ENCODE measurements at regions not wholly inside any gene's neighbourhood (a gene's known extent, or its start where the extent isn't known, plus 50 kb on each side); places are given as distances from the start of the nearest gene placed in this dataset.

DNA sequence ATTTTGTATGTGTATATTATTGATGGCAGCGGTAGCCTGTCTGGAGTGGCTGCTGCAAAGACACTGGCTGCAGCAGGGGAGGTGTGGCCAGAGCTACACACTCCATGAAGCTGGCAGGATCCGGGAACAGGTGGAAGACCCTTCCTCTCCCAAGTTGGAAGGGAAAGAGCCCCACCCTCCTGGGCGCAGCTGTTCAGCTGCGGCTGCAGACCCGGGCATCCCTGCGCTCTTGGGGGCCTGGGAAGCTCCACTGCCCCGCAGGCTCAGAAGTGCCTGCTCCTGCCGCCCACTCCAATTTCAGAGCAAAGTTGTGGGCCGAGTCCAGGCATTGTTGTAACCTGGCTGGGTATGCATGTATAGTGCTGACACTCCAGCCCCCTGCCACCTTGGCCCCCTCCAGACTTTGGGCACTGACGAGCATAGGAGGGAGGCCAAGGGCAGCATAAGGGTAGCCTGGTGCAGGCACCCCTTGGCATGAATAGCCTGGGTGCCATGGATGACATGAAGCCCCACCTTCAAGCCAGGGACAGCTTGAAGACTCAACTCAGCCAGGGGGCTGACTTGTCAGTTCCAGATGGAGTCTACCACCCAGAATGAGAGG is 90.7 kb upstream of the TMEM168 start:
- DNase-seq, result no peak

DNA sequence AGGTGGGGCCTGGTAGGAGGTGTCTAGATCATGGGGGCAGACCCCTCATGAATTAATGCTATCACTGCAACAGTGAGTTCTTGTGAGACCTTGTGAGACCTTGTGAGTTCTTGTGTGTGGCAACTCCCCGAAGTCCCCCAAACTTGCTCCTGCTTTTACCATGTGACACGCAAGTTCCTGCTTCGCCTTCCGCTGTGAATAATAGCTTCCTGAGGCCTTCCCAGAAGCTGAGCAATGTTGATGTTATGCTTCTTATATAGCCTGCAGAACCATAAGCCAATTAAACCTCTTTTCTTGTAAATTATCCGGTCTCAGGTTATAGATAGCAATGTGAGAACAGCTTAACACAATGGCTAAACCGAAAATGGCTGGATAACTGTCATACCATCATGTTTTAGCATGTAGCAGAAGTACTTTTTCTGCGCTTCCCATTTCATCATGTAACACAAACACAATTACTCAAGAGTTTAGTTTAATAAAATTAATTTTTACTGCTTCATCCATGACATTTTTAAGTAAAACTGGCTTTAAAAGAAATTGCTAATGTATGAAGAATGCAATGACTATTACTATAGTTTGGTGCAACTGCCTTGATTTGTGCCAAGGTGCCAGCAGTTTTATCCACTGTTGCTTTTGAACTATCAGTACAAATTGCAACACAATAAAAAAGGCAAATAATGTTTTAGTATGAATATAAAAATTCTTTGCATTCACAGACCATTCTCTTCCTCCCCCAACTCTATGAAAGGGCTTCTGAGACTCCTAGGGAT is 87.7 kb upstream of the TMEM168 start:
- DNase-seq, result no peak

DNA sequence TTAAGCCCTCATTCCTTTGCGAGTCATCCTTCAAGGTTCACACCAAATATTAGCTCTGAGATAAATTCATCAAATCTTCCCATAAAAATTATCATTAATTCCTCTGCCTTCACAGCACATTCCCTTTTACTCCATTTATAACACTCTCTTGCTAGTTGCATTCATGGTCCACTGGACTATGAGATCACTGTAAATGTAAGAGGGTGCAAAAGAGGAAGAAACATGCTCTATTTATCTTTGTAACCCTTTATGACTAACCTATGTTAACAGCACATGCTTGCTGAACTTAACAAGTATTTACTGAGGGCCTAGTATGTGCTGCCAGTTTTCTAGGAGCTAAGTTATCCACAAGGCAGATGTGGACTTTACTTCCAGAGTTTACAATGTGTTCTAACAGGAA is 86.7 kb upstream of the TMEM168 start:
- no peak for DNase-seq

DNA sequence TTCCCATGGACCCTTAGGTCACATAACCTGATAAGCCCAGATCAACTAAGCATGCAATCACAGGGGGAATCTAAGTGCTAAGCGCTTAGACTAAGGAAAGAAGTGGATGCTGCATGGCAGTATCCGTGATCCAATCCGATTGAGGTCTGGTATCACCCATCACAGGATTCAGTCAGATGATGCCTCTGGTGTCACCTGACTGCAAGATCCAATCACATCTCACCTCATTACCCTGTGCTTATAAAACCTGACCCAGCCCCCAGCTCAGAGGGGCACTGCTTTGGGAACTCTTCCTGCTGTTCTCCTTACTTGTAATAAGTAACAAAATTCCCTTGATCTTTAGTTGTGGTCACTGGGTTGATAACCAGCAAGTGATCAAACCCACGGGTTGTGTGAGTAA is 84.7 kb upstream of the TMEM168 start:
- no peak for DNase-seq

DNA sequence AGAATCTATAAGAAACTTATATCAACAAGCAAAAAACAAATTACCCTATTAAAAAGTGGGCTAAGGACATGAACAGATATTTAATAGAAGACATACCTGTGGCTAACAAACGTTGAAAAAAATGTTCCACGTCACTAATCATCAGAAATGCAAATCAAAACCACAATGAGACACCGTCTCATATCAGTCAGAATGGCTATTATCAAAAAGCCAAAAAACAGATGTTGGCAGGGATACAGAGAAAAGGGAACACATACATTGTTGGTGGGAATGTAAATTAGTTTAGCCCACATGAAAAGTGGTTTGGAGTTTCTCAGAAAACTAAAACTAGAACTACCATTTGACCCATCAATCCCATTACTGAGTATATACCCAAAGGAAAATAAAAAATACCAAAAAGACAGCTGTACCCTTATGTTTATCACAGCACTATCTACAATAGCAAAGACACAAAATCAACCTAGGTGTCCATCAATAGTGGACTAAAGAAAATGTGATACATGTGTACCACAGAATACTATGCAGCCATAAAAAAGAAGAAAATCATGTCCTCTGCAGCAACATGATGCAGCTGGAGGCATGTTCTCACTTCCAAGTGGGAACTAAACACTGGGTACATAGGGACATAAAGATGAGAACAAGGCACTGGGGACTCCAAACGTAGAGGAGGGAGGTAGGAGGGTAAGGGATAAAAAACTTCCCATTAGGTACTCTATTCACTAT is 83.8 kb upstream of the TMEM168 start:
- DNase-seq, result no peak

DNA sequence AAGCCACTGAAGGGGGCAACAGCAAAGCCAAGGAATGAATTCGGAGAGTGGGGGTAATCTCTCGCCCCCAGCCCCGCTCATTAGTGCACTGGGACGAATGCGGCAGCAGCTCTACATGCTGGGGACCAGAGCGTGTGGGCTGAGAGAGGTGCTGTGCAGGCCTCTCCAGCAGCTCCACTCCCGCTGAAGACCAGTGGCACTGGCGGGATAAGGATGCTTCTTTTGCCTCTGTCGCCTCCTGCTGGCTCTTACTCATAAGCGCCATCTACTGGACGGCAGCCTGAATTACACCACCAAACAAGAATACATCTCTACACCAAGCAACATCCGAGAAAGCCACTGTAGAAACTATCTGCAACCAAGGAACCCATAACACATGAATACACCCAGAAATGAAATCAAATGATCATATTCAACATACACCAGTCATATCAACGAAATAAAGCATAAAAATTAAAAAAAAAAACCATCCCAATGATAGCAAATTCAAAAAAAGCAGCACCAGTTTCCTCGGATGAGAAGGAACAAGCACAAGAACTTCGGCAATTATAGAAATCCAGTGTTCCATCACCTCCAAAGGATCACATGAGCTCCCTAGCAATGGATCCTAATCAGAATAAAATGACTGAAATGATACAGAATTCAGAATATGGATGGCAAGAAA is 79.0 kb upstream of the TMEM168 start:
- no peak for DNase-seq

DNA sequence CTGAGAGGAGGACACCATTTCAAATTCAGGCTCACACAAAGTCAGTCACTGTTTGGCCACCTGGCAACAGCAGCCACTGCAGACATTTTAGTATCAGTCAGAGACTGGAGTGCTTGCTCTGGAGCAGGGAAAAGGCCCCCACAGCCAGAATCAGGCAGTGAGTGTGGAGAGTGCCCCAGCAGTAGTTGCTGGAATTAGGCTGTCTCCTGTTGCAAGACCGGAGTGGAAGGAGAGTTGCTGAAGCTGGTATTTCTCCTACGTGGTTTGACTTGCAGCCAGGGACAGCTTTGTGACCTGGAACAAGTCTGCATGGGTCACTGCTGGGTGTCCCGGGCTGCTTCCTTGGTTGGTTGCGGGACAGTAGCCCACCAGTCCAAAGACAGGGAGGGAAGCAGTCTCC is 78.4 kb upstream of the TMEM168 start:
- DNase-seq, result no peak

DNA sequence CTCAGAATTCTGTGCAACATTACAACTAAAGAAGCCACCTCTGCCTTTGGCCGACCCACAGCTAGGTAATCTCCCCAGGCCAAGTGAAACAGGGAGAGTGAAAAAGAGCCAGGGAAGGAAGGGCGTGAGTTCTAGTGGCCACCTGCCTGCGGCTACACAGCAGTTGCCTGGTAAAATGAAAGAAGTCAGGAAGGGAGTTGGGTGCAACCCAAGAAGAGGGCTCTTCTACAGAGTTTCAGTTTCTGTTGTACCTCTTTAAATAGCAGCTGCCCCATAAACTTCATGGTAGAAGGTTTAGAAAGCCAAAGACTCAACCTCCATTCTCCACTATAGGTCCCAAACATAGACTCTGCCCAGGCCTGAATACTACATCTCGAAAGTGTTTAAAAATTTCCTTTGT is 76.2 kb upstream of the TMEM168 start:
- no peak for DNase-seq

DNA sequence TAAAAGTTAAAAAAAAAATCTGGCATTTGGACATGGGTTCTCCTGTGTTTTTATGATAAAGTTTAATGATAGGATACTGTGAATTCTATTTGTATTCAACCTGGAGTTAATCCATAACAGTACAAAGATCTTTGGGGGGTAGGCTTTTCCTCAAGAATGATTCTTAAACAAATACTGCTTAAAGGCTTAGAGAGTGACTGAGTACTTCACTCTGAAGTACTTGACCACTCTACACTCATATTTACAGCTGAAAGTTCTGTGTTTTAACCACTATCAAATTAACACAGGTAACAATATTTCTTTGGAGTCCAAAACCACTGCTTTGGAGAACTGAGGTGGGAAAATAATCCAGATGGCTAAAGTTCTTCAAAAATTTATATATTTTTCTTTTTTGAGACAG is 74.2 kb upstream of the TMEM168 start:
- DNase-seq, result no peak

DNA sequence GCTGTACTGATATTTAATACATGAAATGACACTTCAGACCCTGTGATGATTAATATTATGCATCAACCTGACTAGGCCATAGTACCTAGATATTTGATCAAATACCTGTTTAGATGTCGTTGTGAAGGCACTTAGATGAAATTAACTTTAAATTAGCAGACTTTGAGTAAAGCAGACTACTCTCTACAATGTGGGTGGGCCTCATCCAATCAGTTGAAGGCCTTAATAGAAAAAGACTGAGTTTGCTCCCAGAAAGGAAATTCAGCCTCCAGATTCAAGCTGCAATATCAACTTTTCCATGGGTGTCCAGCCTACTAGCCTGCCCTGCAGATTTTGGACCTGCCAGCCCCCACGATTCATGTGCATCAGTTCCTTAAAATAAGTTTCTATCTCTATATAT is 68.6 kb upstream of the TMEM168 start:
- no peak for DNase-seq

DNA sequence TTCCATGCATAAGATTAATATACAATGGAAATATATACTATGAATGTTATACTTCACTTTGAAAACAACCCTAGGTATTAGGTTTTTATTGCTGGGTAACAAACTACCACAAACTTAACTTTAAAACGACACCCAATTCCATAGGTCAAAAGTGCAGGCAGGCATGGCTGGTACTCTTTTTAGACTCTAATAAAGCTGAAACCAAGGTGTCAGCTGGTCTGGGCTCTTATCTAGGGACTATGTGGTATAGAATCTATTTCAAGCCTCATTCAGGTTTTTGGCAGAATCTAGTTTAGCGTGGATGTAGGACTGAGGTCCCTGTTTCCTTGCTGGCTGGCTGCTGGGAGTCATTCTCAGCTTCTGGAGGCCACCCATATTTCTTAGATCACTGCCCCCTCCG is 65.0 kb upstream of the TMEM168 start:
- no peak for DNase-seq

DNA sequence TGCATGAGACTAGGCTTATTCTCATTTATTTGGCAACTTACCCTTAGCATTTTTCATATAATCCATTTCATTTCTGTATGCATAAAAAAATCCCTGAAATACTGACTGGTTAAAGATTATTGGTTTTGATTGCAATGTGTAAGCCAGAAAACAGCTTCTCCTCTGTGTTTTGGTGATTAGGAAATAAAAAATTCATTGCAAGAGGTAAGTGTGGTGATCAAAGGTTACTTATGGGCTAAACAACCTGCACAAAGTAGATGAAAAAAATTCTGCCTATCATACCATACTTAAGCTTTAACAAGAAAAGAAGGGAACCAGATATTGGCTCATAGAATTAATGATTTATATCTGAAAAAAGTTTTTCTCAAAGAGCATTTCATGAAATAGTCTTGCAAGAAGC is 64.0 kb upstream of the TMEM168 start:
- no peak for DNase-seq

DNA sequence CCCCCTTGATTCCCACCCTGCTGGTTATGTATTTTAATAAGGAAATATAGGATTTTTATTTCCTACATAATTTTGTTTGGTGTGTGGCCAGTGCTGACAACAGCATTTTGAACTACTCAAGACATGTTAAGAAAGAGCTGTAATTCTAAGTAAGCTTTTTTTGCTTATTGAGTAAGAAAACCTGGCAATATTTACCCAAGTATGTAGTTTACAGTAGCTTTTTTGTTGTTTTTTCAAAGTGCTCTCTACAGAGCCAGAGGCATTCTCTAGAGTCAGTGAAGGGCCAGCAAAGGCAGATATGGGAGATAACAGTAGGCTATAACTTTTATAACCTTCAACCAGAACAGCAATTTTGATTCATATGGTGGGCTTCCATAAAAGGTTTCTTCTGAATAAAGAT is 63.2 kb upstream of the TMEM168 start:
- DNase-seq, result no peak

DNA sequence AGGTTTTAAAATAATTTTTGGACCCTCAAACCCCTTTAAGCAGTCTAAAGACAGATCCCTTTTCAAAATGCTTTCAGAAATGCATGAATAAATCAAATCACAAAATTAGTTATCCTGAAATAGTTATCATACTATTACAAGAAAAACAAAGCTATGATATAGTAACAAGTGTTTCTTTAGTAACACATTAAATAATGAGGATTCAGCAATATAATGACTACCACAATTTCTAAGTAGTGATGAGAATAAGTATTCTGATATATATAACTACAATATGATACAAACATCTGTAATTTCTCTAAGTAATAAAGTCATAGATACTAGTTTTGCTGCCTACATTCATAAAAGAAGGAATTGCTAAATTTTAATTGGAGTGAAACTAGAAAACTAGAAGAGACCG is 53.0 kb upstream of the TMEM168 start:
- DNase-seq, result no peak
